WERI-Rb-1 (cell line): ENCODE measurements at regions not wholly inside any gene's neighbourhood (a gene's known extent, or its start where the extent isn't known, plus 50 kb on each side); places are given as distances from the start of the nearest gene placed in this dataset.
A peak's percentile ranks its signal among the peaks of the same experiment; 100 is the strongest.

Source experiments
- DNase-seq: peaks from one replicate; pipeline ENCODE4 v3.0.0-alpha.2; 2020
- H3K27ac ChIP-seq: fragments of 250-450 bp; sonication (Bioruptor Pico); 2 replicates; pipeline ENCODE4 v1.5.1; 2020; ENCODE audit warnings: mild to moderate bottlenecking, moderate library complexity
- H3K27me3 ChIP-seq: fragments of 250-450 bp; sonication (Bioruptor Pico); 2 replicates; pipeline ENCODE4 v1.5.1; 2021; ENCODE audit warnings: mild to moderate bottlenecking, low read depth, moderate library complexity; ENCODE audit not compliant: insufficient read depth, severe bottlenecking
- H3K36me3 ChIP-seq: fragments of 250-450 bp; sonication (Bioruptor Pico); 2 replicates; pipeline ENCODE4 v1.5.1; 2020; ENCODE audit warnings: mild to moderate bottlenecking, moderate library complexity
- H3K4me3 ChIP-seq: 2 replicates; pipeline ENCODE4 v1.5.1; 2011; ENCODE audit warnings: low read depth, mild to moderate bottlenecking, control low read depth, low read length
- H3K9me3 ChIP-seq: fragments of 250-450 bp; sonication (Bioruptor Pico); 2 replicates; pipeline ENCODE4 v1.5.1; 2021; ENCODE audit warnings: mild to moderate bottlenecking, moderate library complexity; ENCODE audit not compliant: severe bottlenecking
- TF ChIP-seq, protein P1 (sequence below): IDR thresholded peaks from 2 replicates; pipeline ENCODE4 v1.5.1; 2011; ENCODE audit warnings: low read depth, mild to moderate bottlenecking, control low read depth, inconsistent platforms, low read length

DNA sequence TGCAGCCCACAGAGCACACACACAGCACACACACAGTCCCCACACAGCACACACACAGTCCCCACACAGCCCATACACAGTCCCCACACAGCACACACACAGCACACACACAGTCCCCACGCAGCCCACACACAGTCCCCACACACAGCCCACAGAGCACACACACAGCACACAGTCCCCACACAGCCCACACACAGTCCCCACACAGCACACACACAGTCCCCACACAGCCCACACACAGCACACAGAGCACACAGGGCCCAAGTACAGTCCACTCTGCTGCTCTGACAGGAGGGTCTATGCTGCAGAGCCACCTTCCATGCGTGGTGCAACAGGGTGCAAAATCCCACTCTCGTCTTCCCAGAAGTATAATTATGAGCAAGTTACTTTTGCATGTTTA is 240.5 kb upstream of the SALL3 start:
- H3K4me3 ChIP-seq: no peak overlapping the region
- no peaks in the 10 kb centered on the region for H3K9me3 ChIP-seq
- H3K36me3 ChIP-seq: no peaks in the 10 kb centered on the region
- DNase-seq: peak; percentile 1
- no peak overlapping the region for H3K27ac ChIP-seq
- TF ChIP-seq, protein P1, sequence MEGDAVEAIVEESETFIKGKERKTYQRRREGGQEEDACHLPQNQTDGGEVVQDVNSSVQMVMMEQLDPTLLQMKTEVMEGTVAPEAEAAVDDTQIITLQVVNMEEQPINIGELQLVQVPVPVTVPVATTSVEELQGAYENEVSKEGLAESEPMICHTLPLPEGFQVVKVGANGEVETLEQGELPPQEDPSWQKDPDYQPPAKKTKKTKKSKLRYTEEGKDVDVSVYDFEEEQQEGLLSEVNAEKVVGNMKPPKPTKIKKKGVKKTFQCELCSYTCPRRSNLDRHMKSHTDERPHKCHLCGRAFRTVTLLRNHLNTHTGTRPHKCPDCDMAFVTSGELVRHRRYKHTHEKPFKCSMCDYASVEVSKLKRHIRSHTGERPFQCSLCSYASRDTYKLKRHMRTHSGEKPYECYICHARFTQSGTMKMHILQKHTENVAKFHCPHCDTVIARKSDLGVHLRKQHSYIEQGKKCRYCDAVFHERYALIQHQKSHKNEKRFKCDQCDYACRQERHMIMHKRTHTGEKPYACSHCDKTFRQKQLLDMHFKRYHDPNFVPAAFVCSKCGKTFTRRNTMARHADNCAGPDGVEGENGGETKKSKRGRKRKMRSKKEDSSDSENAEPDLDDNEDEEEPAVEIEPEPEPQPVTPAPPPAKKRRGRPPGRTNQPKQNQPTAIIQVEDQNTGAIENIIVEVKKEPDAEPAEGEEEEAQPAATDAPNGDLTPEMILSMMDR: no peak
- H3K27me3 ChIP-seq: no peaks in the 10 kb centered on the region

DNA sequence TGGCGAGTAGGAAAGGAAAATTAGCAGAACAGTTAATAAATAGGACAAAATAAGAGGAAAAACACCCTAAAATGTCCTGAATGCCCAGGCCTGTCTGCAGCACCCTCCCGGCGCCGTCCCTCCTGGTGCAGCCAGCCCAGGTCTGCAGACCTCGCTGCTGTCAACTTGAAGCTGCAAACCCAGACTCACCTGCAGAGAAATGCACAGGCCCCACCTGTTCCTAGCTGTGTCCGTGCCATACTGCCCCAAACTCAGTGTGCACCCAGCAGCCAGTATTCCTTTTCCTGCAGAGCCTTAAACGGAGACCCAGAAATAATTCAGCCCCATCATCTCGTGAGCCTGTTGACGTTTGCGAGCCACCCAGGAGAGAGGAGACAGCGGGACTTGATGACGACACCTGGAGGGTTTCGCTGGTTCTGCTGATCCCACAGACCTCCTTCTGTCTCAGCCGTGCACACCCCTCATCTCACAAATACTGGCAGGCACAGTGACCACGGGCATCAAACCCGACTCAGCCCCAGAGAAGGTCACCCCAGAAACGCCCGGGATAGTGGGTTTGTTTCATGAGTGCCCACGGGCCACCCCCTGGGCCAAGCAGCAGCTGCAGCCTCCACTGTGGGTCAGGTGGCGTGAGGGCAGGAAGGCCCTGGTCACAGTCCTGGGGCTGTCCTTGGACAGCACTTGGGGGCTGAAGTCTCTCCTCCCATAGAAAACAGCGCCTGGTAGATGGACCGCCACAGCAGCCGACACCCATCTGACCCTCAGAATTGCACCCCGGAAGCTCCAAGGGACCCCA is 239.5 kb upstream of the SALL3 start:
- no peak overlapping the region for H3K27ac ChIP-seq
- H3K27me3 ChIP-seq: no peaks in the 10 kb centered on the region
- TF ChIP-seq, protein P1: no peak

DNA sequence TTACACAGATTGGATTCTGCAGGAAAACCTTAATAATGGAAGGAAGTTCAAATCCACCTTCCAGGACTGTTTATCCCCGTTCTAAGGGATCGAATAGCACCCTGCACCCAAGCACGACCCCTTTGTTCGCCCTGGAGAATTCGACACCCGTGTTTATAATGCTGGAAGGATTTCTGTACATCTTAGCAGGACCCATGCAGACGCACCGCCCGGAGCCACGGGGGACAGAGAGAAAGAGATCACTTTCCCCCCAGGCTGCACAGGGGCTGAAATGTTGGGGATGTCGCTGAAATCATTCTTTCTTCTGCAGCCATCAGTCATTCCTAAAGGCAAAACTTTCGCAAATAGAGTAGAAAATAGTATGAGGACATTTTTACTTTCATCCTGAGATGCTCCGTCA is 238.7 kb upstream of the SALL3 start:
- TF ChIP-seq, protein P1: no peak
- DNase-seq: peak; percentile 1
- no peak overlapping the region for H3K27ac ChIP-seq
- H3K4me3 ChIP-seq: no peak overlapping the region
- H3K9me3 ChIP-seq: no peaks in the 10 kb centered on the region
- H3K27me3 ChIP-seq: no peaks in the 10 kb centered on the region
- H3K36me3 ChIP-seq: no peaks in the 10 kb centered on the region

More for the DNA sequence above, 239.5 kb upstream of the SALL3 start:
- peak; percentile 4 for DNase-seq
- Histone ChIP-seq H3K9me3 (no peaks in the 10 kb centered on the region), H3K4me3 (no peak overlapping the region), H3K36me3 (no peaks in the 10 kb centered on the region)

DNA sequence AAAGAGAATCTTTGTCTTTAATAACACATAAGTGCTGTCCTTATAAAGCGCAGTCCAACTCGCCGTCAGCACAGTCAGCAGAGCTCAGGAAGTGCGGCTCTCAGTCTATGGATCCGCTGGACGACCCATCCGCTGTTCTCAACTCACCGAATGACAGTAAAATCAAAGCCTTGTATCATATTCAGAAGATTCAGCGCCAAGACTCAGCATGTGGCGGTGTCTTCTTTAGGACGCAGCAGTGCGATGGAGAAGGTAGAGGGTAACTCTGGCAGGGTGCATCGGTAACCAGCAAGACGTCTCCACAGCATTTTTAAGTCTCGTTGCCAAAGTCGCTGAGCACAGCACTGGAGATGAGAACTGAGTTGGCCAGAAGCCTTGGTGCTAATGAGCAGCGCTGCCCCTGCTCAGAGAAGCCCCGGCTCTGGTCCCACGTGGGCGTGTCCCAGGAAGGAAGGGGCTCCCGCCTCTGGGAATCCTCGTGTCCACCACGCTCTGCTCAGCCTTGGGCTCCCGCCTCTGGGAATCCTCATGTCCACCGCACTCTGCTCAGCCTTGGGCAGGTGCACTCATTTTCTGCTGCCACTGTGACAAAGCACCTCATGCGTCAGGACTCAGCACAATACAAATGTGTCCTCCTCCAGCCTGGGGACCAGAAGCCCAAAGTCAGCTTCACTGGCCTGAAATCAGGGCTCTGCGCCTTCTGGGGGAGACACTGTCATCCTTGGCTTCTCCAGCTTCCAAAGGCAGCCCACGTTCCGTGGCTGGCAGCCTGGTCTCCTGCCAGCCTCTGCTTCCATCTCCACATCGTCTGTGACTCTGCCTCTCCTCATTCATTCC is 238.0 kb upstream of the SALL3 start:
- TF ChIP-seq, protein P1: no peak

DNA sequence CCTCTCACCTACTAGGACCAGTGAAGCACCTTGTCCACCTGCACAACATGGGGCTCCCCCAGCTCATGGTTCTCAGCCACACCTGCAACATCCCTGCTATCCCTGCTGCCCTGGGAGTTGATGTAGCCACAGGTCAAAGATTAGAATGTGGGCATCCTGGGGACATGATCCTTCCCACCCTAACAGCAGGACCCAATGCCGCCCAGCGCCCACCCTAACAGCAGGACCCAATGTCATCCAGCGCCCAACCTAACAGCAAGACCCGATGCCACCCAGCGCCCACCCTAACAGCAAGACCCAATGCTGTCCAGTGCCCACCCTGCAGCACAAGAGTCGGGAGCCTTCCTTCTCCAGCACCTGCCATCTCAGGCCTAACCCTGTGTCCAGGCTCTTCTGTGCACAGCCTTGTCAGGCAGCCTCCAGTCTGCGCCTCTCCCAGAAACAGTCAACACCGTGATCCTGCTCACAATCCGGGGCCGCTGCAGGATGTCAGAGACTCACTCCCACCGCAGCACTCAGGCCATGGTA is 237.3 kb upstream of the SALL3 start:
- no peak overlapping the region for H3K27ac ChIP-seq
- no peaks in the 10 kb centered on the region for H3K27me3 ChIP-seq
- DNase-seq: peak; percentile 4
- H3K4me3 ChIP-seq: no peak overlapping the region
- H3K36me3 ChIP-seq: no peaks in the 10 kb centered on the region
- no peaks in the 10 kb centered on the region for H3K9me3 ChIP-seq
- TF ChIP-seq, protein P1: no peak

More for the DNA sequence above, 238.0 kb upstream of the SALL3 start:
- DNase-seq: peak; percentile 3
- H3K27ac ChIP-seq: no peak overlapping the region
- H3K9me3 ChIP-seq: no peaks in the 10 kb centered on the region
- H3K27me3 ChIP-seq: no peaks in the 10 kb centered on the region
- no peaks in the 10 kb centered on the region for H3K36me3 ChIP-seq
- no peak overlapping the region for H3K4me3 ChIP-seq
